Uterus (tissue), 3 donors: ENCODE measurements at regions not wholly inside any gene's neighbourhood (a gene's known extent, or its start where the extent isn't known, plus 50 kb on each side); places are given as distances from the start of the nearest gene placed in this dataset.

Experiments used
- DNase-seq, 2 donors: peaks; one replicate each; pipeline ENCODE4 v3.0.0-alpha.2; 2019 to 2020
- H3K27ac ChIP-seq, 2 donors: fragments of 200-600 bp; sonication (generic); 1 replicate in 1 of 2; 2 replicates in 1 of 2; pipeline ENCODE4 v1.5.1; 2016 to 2018
- H3K27me3 ChIP-seq, 2 donors: fragments of 200-600 bp; sonication (generic); one replicate each; pipeline ENCODE4 v1.5.1; 2018 to 2019; ENCODE audit warnings: control low read depth in 1 of 2
- H3K36me3 ChIP-seq, 2 donors: fragments of 200-600 bp; sonication (generic); one replicate each; pipeline ENCODE4 v1.5.1; 2019; ENCODE audit warnings: control low read depth in 1 of 2
- H3K4me1 ChIP-seq, 2 donors: fragments of 200-600 bp; sonication (generic); one replicate each; pipeline ENCODE4 v1.5.1; 2018 to 2019; ENCODE audit warnings: control low read depth in 1 of 2
- H3K4me3 ChIP-seq, 2 donors: fragments of 200-600 bp; sonication (generic); 1 replicate in 1 of 2; 2 replicates in 1 of 2; pipeline ENCODE4 v1.5.1; 2018 to 2019; ENCODE audit warnings: mild to moderate bottlenecking in 1 of 2
- H3K9me3 ChIP-seq, 2 donors: fragments of 200-600 bp; sonication (generic); one replicate each; pipeline ENCODE4 v1.5.1; 2019; ENCODE audit warnings: control low read depth in 1 of 2
- POLR2A ChIP-seq, 2 donors: fragments of 450-650 bp; IDR thresholded peaks; one replicate each; pipeline ENCODE4 v1.6.1; 2016; ENCODE audit warnings: antibody characterized with exemption in 2 of 2, mild to moderate bottlenecking in 1 of 2, moderate library complexity in 1 of 2
- intact Hi-C: fragments of 100-400 bp; cut with DNase I; formaldehyde crosslinking; loops from one replicate; pipeline ENCODE4 v1.15.1; 2023; ENCODE audit warnings: low total_unique reads
- TF ChIP-seq, protein P1 (sequence below), 4 experiments: fragments of 200-600 bp in 2 of 4; fragments of 450-650 bp in 2 of 4; sonication (generic) in 2 of 4; IDR thresholded peaks; one replicate each; pipeline ENCODE4 v1.5.1; 2016 to 2019; ENCODE audit warnings: antibody characterized with exemption in 4 of 4, mild to moderate bottlenecking in 2 of 4, moderate library complexity in 1 of 4
- donor health status: DM: yes; HTN: yes; CAD: no.

GRCh38 chr14:44412858-44413569, 94.1 kb downstream of the FSCB start:
- no peaks in the 10 kb centered on the region for H3K4me1 ChIP-seq
- no peak overlapping the region for H3K4me3 ChIP-seq
- TF ChIP-seq POLR2A (IDR thresholded peaks at IDR 0.05) = no peak
- TF ChIP-seq, protein P1, sequence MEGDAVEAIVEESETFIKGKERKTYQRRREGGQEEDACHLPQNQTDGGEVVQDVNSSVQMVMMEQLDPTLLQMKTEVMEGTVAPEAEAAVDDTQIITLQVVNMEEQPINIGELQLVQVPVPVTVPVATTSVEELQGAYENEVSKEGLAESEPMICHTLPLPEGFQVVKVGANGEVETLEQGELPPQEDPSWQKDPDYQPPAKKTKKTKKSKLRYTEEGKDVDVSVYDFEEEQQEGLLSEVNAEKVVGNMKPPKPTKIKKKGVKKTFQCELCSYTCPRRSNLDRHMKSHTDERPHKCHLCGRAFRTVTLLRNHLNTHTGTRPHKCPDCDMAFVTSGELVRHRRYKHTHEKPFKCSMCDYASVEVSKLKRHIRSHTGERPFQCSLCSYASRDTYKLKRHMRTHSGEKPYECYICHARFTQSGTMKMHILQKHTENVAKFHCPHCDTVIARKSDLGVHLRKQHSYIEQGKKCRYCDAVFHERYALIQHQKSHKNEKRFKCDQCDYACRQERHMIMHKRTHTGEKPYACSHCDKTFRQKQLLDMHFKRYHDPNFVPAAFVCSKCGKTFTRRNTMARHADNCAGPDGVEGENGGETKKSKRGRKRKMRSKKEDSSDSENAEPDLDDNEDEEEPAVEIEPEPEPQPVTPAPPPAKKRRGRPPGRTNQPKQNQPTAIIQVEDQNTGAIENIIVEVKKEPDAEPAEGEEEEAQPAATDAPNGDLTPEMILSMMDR (IDR thresholded peaks at IDR 0.05) = no peak
- no peaks in the 10 kb centered on the region for H3K27me3 ChIP-seq
- H3K27ac ChIP-seq = no peak overlapping the region
- H3K9me3 ChIP-seq = no peaks in the 10 kb centered on the region
- no peak for DNase-seq
- intact Hi-C loops = no loop called here
- H3K36me3 ChIP-seq = no peaks in the 10 kb centered on the region

DNA sequence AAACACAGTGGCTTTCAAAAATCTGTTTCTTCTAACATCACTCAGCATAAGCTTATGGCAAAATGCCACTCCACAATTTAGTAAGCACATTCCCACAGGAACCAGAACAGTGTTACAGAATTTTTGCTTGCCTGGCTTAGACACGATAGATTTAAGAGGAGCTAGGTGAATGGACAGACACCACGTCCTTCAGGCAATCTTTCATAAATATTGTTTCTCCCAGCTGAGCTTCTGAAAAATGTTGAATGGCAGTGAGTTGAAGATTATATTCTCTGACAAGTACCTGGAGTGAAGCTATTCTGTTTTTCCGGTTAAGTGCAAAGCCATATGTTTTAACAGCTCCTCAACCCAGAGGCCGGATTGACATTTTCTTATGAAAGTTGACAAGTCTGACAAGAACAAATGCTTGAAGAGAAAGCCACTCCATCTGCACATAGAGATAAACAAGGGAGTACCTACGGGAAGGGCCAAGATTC, 102.0 kb downstream of the FSCB start:
- no peak overlapping the region for H3K4me3 ChIP-seq
- intact Hi-C loops = no loop called here
- no peak for TF ChIP-seq POLR2A (IDR thresholded peaks at IDR 0.05)
- TF ChIP-seq, protein P1 (IDR thresholded peaks at IDR 0.05) = no peak
- no peaks in the 10 kb centered on the region for H3K27me3 ChIP-seq
- no peaks in the 10 kb centered on the region for H3K36me3 ChIP-seq
- no peaks in the 10 kb centered on the region for H3K9me3 ChIP-seq
- DNase-seq = no peak
- H3K4me1 ChIP-seq = no peaks in the 10 kb centered on the region
- no peak overlapping the region for H3K27ac ChIP-seq

DNA sequence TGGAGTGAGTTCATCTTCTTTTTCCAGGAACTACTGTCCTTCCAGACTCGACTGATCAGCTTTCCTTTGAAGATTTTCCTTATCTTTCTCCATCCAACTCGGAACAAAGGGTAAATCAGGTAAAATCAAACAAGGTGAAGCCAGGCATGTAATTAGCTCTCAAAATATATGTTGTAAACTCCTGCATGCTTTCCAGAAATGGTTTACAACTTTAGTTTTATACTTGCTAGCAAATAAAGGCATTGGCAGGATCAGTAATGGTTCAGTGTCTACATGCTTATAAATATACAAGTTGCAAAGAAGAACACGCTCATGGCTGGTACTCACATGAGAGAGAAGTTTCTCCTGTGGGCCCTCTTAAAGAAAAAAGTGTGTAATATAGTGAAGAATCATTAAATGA, 102.5 kb downstream of the FSCB start:
- no peaks in the 10 kb centered on the region for H3K9me3 ChIP-seq
- no peak overlapping the region for H3K27ac ChIP-seq
- TF ChIP-seq, protein P1 (IDR thresholded peaks at IDR 0.05) = no peak
- TF ChIP-seq POLR2A (IDR thresholded peaks at IDR 0.05) = no peak
- H3K4me3 ChIP-seq = no peak overlapping the region
- DNase-seq = no peak
- no peaks in the 10 kb centered on the region for H3K4me1 ChIP-seq
- intact Hi-C loops = no loop called here
- no peaks in the 10 kb centered on the region for H3K36me3 ChIP-seq
- no peaks in the 10 kb centered on the region for H3K27me3 ChIP-seq

DNA sequence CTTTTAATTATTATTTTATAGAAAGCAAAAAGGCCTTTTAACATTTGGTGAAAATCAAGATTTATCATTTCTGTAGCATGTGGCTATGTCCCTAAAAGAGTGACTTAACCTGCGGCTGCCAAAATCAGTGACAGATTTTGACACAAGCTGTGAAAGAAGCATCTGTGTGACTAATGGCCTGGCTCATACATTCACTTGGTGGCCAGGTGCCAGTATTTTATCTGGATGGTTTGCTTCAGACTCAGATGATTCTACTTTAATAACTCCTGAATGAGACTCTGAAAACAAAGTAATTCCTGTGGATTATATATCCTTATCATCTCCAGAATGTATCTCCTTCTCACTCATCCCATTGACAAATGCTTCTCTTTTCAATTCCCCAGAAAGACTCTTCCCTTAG, 103.0 kb downstream of the FSCB start:
- Histone ChIP-seq H3K9me3 (no peaks in the 10 kb centered on the region), H3K27ac (no peak overlapping the region), H3K4me1 (no peaks in the 10 kb centered on the region), H3K36me3 (no peaks in the 10 kb centered on the region), H3K4me3 (no peak overlapping the region), H3K27me3 (no peaks in the 10 kb centered on the region)
- TF ChIP-seq, protein P1 (IDR thresholded peaks at IDR 0.05) = no peak
- no peak for TF ChIP-seq POLR2A (IDR thresholded peaks at IDR 0.05)
- no peak for DNase-seq
- intact Hi-C loops = no loop called here

DNA sequence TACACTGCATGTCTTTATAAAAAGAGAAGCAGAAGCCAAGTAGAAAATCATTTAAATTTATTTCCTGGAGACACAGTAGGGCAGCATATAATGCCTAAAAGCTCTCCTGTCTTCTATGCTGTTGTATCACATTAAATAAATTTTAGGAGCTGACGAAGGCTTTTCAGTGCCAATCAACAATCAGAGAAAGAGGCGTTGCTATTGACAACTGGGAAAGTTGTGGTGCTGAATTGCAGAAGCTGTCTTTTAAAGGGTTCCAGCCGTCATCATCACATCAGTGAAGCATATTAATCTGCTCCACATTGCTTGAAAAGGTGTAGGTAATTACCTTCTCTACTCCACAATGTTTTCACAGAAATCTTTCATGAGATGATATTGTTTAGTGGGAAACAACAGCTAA, 103.9 kb downstream of the FSCB start:
- H3K4me3 ChIP-seq = no peak overlapping the region

More for the DNA sequence above, 103.9 kb downstream of the FSCB start:
- intact Hi-C loops = no loop called here
- TF ChIP-seq POLR2A (IDR thresholded peaks at IDR 0.05) = no peak
- TF ChIP-seq, protein P1 (IDR thresholded peaks at IDR 0.05) = no peak
- H3K27ac ChIP-seq = no peak overlapping the region
- no peaks in the 10 kb centered on the region for H3K36me3 ChIP-seq
- no peaks in the 10 kb centered on the region for H3K4me1 ChIP-seq
- no peak for DNase-seq
- H3K27me3 ChIP-seq = no peaks in the 10 kb centered on the region
- H3K9me3 ChIP-seq = no peaks in the 10 kb centered on the region
